Fibroblast of pulmonary artery (primary cell): ENCODE measurements at regions not wholly inside any gene's neighbourhood (a gene's known extent, or its start where the extent isn't known, plus 50 kb on each side); places are given as distances from the start of the nearest gene placed in this dataset.

ENCODE experiments used
- DNase-seq: peaks from one replicate; pipeline ENCODE4 v3.0.0-alpha.2; 2010; ENCODE audit warnings: low read depth
- H3K4me3 ChIP-seq: replicated peaks from 2 replicates; pipeline ENCODE4 v1.5.1; 2011; ENCODE audit warnings: low read depth, mild to moderate bottlenecking, control low read depth, low read length, moderate library complexity
- CTCF ChIP-seq: IDR thresholded peaks from 2 replicates; pipeline ENCODE4 v1.5.1; 2011; ENCODE audit warnings: mild to moderate bottlenecking, control low read depth, low read length, inconsistent platforms; ENCODE audit errors: missing control alignments

- no peak overlapping the region for H3K4me3 ChIP-seq
- no peak for DNase-seq
- TF ChIP-seq CTCF: no peak
Observed at GRCh38 chr6:140811642-140812041, 1321.1 kb upstream of the GJE1 start.

- no peak overlapping the region for H3K4me3 ChIP-seq
- TF ChIP-seq CTCF: no peak
- peak; percentile 8 for DNase-seq
Observed at GRCh38 chr6:140809694-140810101, 1323.0 kb upstream of the GJE1 start.

GRCh38 chr6:140806431-140806830 is 1326.3 kb upstream of the GJE1 start:
- no peak for DNase-seq

GRCh38 chr6:140794544-140794943 is 1338.2 kb upstream of the GJE1 start:
- TF ChIP-seq CTCF: no peak
- DNase-seq: no peak
- no peak overlapping the region for H3K4me3 ChIP-seq

More at GRCh38 chr6:140806431-140806830, 1326.3 kb upstream of the GJE1 start:
- TF ChIP-seq CTCF: no peak
- no peak overlapping the region for H3K4me3 ChIP-seq

GRCh38 chr6:140790109-140790508 is 1342.6 kb upstream of the GJE1 start:
- no peak for TF ChIP-seq CTCF
- H3K4me3 ChIP-seq: no peak overlapping the region

GRCh38 chr6:140789466-140789865 is 1343.3 kb upstream of the GJE1 start:
- no peak overlapping the region for H3K4me3 ChIP-seq
- no peak for DNase-seq
- TF ChIP-seq CTCF: no peak

More at GRCh38 chr6:140790109-140790508, 1342.6 kb upstream of the GJE1 start:
- no peak for DNase-seq

- DNase-seq: no peak
- H3K4me3 ChIP-seq: no peak overlapping the region
- no peak for TF ChIP-seq CTCF
Observed at GRCh38 chr6:140785926-140786325, 1346.8 kb upstream of the GJE1 start.
